Mesenchymal stem cell (in vitro differentiated cells and primary cell): ENCODE measurements at regions not wholly inside any gene's neighbourhood (a gene's known extent, or its start where the extent isn't known, plus 50 kb on each side); places are given as distances from the start of the nearest gene placed in this dataset.

Experiments
- DNase-seq: peaks from one replicate; pipeline ENCODE4 v3.0.0-alpha.2; 2013
- H2AFZ ChIP-seq: one replicate; pipeline ENCODE4 v1.6.1; 2013; ENCODE audit warnings: low read depth, mild to moderate bottlenecking, control low read depth, inconsistent platforms, low read length, moderate library complexity
- H2AK5ac ChIP-seq: 2 replicates; pipeline ENCODE4 v1.6.1; 2013; ENCODE audit warnings: low read length, moderate library complexity, mild to moderate bottlenecking, inconsistent platforms; ENCODE audit not compliant: severe bottlenecking
- H2BK120ac ChIP-seq: one replicate; pipeline ENCODE4 v1.6.1; 2013; ENCODE audit warnings: low read depth, mild to moderate bottlenecking, inconsistent platforms, low read length, moderate library complexity
- H2BK12ac ChIP-seq, 2 experiments: one replicate each; pipeline ENCODE4 v1.6.1; 2013; ENCODE audit warnings: inconsistent platforms in 2 of 2, low read length in 2 of 2, mild to moderate bottlenecking in 2 of 2, moderate library complexity in 2 of 2, control low read depth in 1 of 2
- H2BK15ac ChIP-seq: one replicate; pipeline ENCODE4 v1.6.1; 2013; ENCODE audit warnings: mild to moderate bottlenecking, low read depth, inconsistent platforms; ENCODE audit not compliant: poor library complexity, severe bottlenecking
- H2BK5ac ChIP-seq: 2 replicates; pipeline ENCODE4 v1.6.1; 2013; ENCODE audit warnings: low read depth, mild to moderate bottlenecking, low read length, control low read depth, inconsistent platforms; ENCODE audit not compliant: poor library complexity, severe bottlenecking
- H3K14ac ChIP-seq, 2 experiments: one replicate each; pipeline ENCODE4 v1.6.1; 2013; ENCODE audit warnings: inconsistent platforms in 2 of 2, low read length in 2 of 2, control low read depth in 1 of 2, mild to moderate bottlenecking in 1 of 2, moderate library complexity in 1 of 2
- H3K18ac ChIP-seq, 2 experiments: one replicate each; pipeline ENCODE4 v1.6.1; 2013; ENCODE audit warnings: inconsistent platforms in 2 of 2, low read length in 2 of 2, control low read depth in 1 of 2, low read depth in 1 of 2, mild to moderate bottlenecking in 1 of 2
- H3K23ac ChIP-seq, 2 experiments: one replicate each; pipeline ENCODE4 v1.6.1; 2013; ENCODE audit warnings: inconsistent platforms in 2 of 2, low read length in 2 of 2, mild to moderate bottlenecking in 2 of 2, moderate library complexity in 2 of 2, control low read depth in 1 of 2
- H3K27ac ChIP-seq: 2 replicates; pipeline ENCODE4 v1.5.1; 2013; ENCODE audit warnings: mild to moderate bottlenecking, moderate library complexity, low read length, control low read depth, inconsistent platforms; ENCODE audit not compliant: poor library complexity, severe bottlenecking
- H3K27me3 ChIP-seq, 2 experiments: 2 replicates each; pipeline versions ENCODE4 v1.6.1 to v1.7.0; 2013; ENCODE audit warnings: low read length in 2 of 2, mild to moderate bottlenecking in 2 of 2, moderate library complexity in 2 of 2, control low read depth in 1 of 2, inconsistent platforms in 1 of 2; ENCODE audit not compliant: control insufficient read depth in 1 of 2, insufficient read depth in 1 of 2
- H3K36me3 ChIP-seq, 2 experiments: 2 replicates each; pipeline versions ENCODE4 v1.6.1 to v1.7.0; 2013; ENCODE audit warnings: low read length in 2 of 2, control low read depth in 1 of 2, inconsistent platforms in 1 of 2, low read depth in 1 of 2, mild to moderate bottlenecking in 1 of 2; ENCODE audit not compliant: insufficient read depth in 2 of 2, control insufficient read depth in 1 of 2
- H3K4ac ChIP-seq, 2 experiments: one replicate each; pipeline ENCODE4 v1.6.1; 2013; ENCODE audit warnings: inconsistent platforms in 2 of 2, low read length in 2 of 2, mild to moderate bottlenecking in 2 of 2, moderate library complexity in 2 of 2, control low read depth in 1 of 2, low read depth in 1 of 2
- H3K4me1 ChIP-seq: 2 replicates; pipeline ENCODE4 v1.6.1; 2013; ENCODE audit warnings: low read depth, low read length, control low read depth; ENCODE audit not compliant: control insufficient read depth, insufficient read depth
- H3K4me2 ChIP-seq: 2 replicates; pipeline ENCODE4 v1.6.1; 2013; ENCODE audit warnings: low read length, mild to moderate bottlenecking, inconsistent platforms; ENCODE audit not compliant: poor library complexity, severe bottlenecking
- H3K4me3 ChIP-seq, 2 experiments: 2 replicates each; pipeline versions ENCODE4 v1.5.1 to v1.7.0; 2013; ENCODE audit warnings: low read length in 2 of 2, mild to moderate bottlenecking in 2 of 2, control low read depth in 1 of 2, low read depth in 1 of 2; ENCODE audit not compliant: insufficient read depth in 1 of 2
- H3K79me1 ChIP-seq: replicated peaks from 2 replicates; pipeline ENCODE4 v1.6.1; 2013; ENCODE audit warnings: mild to moderate bottlenecking, control low read depth, low read length, inconsistent platforms; ENCODE audit not compliant: poor library complexity, severe bottlenecking
- H3K9ac ChIP-seq: 2 replicates; pipeline ENCODE4 v1.7.0; 2013; ENCODE audit warnings: mild to moderate bottlenecking, low read length, moderate library complexity
- H3K9me3 ChIP-seq: 2 replicates; pipeline ENCODE4 v1.7.0; 2013; ENCODE audit warnings: mild to moderate bottlenecking, low read length; ENCODE audit not compliant: control insufficient read depth
- H4K8ac ChIP-seq: one replicate; pipeline ENCODE4 v1.6.1; 2013; ENCODE audit warnings: inconsistent platforms, mild to moderate bottlenecking, low read length, moderate library complexity
- H4K91ac ChIP-seq: one replicate; pipeline ENCODE4 v1.6.1; 2013; ENCODE audit warnings: mild to moderate bottlenecking, low read length, inconsistent platforms
- WGBS: methylation state at CpG from one replicate; pipeline ENCODE4 v1.1.7; 2013; ENCODE audit warnings: mixed read lengths; 5-methylcytosine and 5-hydroxymethylcytosine counted together

GRCh38 chr4:14564281-14564680 lies 438.0 kb upstream of the CPEB2 start:
- H2BK5ac ChIP-seq: no peak overlapping the region
- no peaks in the 10 kb centered on the region for H3K79me1 ChIP-seq
- H4K91ac ChIP-seq: no peak overlapping the region
- H3K4me1 ChIP-seq: no peaks in the 10 kb centered on the region
- H2AK5ac ChIP-seq: no peak overlapping the region
- H2BK120ac ChIP-seq: no peak overlapping the region
- H2BK15ac ChIP-seq: no peak overlapping the region
- WGBS: 57% methylated on average over 3 of the region's 4 CpGs
- H3K4ac ChIP-seq: no peak overlapping the region
- H3K27me3 ChIP-seq: peaks cover 0 to 3% of the 10 kb centered on the region in 2 experiments
- H3K27ac ChIP-seq: no peak overlapping the region
- H2AFZ ChIP-seq: no peak overlapping the region
- no peak overlapping the region for H3K23ac ChIP-seq
- no peak overlapping the region for H3K4me3 ChIP-seq
- no peak overlapping the region for H3K18ac ChIP-seq
- no peak overlapping the region for H3K4me2 ChIP-seq
- no peak overlapping the region for H3K9ac ChIP-seq
- no peak overlapping the region for H2BK12ac ChIP-seq
- no peak for DNase-seq
- H3K14ac ChIP-seq: no peak overlapping the region
- no peaks in the 10 kb centered on the region for H3K36me3 ChIP-seq
- no peak overlapping the region for H4K8ac ChIP-seq
- no peaks in the 10 kb centered on the region for H3K9me3 ChIP-seq

GRCh38 chr4:14566518-14566917 lies 435.8 kb upstream of the CPEB2 start:
- Histone ChIP-seq H3K9me3 (no peaks in the 10 kb centered on the region), H3K79me1 (no peaks in the 10 kb centered on the region), H3K4ac (no peak overlapping the region), H3K27ac (no peak overlapping the region), H2AK5ac (no peak overlapping the region), H2BK15ac (no peak overlapping the region), H2BK5ac (no peak overlapping the region), H3K18ac (no peak overlapping the region), H3K9ac (no peak overlapping the region), H4K8ac (no peak overlapping the region), H3K4me3 (no peak overlapping the region), H3K14ac (no peak overlapping the region), H3K4me1 (no peaks in the 10 kb centered on the region), H3K23ac (no peak overlapping the region), H3K27me3 (no peaks in the 10 kb centered on the region), H2BK120ac (no peak overlapping the region), H3K36me3 (no peaks in the 10 kb centered on the region), H2BK12ac (no peak overlapping the region), H4K91ac (no peak overlapping the region), H2AFZ (no peak overlapping the region), H3K4me2 (no peak overlapping the region)
- no peak for DNase-seq

GRCh38 chr4:14568351-14568750 lies 433.9 kb upstream of the CPEB2 start:
- H2BK120ac ChIP-seq: no peak overlapping the region
- no peaks in the 10 kb centered on the region for H3K79me1 ChIP-seq
- no peak overlapping the region for H2BK12ac ChIP-seq
- WGBS: 95% methylated on average over 2 of the region's 2 CpGs
- H3K23ac ChIP-seq: no peak overlapping the region
- H3K4me3 ChIP-seq: no peak overlapping the region
- no peak overlapping the region for H4K8ac ChIP-seq
- H3K14ac ChIP-seq: no peak overlapping the region
- H3K27ac ChIP-seq: no peak overlapping the region
- H4K91ac ChIP-seq: no peak overlapping the region
- H3K27me3 ChIP-seq: no peaks in the 10 kb centered on the region
- no peak overlapping the region for H2AK5ac ChIP-seq
- H3K36me3 ChIP-seq: no peaks in the 10 kb centered on the region
- H2BK15ac ChIP-seq: no peak overlapping the region
- H3K4ac ChIP-seq: no peak overlapping the region
- H3K9ac ChIP-seq: no peak overlapping the region
- H3K4me2 ChIP-seq: no peak overlapping the region
- no peak overlapping the region for H2AFZ ChIP-seq
- H2BK5ac ChIP-seq: no peak overlapping the region
- no peak for DNase-seq
- no peaks in the 10 kb centered on the region for H3K4me1 ChIP-seq
- no peak overlapping the region for H3K18ac ChIP-seq
- no peaks in the 10 kb centered on the region for H3K9me3 ChIP-seq

- Histone ChIP-seq H4K8ac (no peak overlapping the region), H3K14ac (peak overlapping the region in 1 of 2 experiments; percentile 9), H3K27ac (no peak overlapping the region), H3K23ac (no peak overlapping the region), H3K79me1 (no peaks in the 10 kb centered on the region), H4K91ac (no peak overlapping the region), H2BK120ac (no peak overlapping the region), H3K27me3 (no peaks in the 10 kb centered on the region), H2AFZ (no peak overlapping the region), H2BK12ac (no peak overlapping the region), H3K36me3 (no peaks in the 10 kb centered on the region), H3K18ac (no peak overlapping the region), H3K9ac (no peak overlapping the region), H3K4me3 (no peak overlapping the region), H3K4me1 (no peaks in the 10 kb centered on the region), H2BK15ac (no peak overlapping the region), H2BK5ac (no peak overlapping the region), H3K9me3 (no peaks in the 10 kb centered on the region), H3K4ac (no peak overlapping the region), H2AK5ac (no peak overlapping the region), H3K4me2 (no peak overlapping the region)
- 73% methylated on average over 1 of the region's 1 CpG for WGBS
- no peak for DNase-seq
Observed at GRCh38 chr4:14575289-14575688, 427.0 kb upstream of the CPEB2 start.
